ENCODE measurements at regions not wholly inside any gene's neighbourhood (a gene's known extent, or its start where the extent isn't known, plus 50 kb on each side); places are given as distances from the start of the nearest gene placed in this dataset.

DNA sequence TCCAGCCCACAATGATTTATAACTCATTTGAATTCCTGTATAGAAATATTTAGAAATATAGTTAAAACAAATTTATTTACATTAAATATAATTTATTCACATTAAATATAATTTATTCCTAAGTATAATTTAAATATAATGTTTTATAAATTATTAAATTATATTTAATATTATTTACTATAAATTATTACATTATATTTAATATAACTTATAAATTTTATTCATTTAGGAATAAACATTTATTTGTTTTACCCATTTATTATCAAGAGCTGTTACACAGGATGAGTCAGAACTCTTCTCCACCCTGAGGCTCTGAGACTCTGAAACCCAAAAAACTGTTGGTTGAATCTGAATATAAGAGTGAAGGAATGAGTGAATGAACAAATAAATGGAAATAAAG, 170.9 kb upstream of the OBI1 start:
- TF ChIP-seq, protein P1, sequence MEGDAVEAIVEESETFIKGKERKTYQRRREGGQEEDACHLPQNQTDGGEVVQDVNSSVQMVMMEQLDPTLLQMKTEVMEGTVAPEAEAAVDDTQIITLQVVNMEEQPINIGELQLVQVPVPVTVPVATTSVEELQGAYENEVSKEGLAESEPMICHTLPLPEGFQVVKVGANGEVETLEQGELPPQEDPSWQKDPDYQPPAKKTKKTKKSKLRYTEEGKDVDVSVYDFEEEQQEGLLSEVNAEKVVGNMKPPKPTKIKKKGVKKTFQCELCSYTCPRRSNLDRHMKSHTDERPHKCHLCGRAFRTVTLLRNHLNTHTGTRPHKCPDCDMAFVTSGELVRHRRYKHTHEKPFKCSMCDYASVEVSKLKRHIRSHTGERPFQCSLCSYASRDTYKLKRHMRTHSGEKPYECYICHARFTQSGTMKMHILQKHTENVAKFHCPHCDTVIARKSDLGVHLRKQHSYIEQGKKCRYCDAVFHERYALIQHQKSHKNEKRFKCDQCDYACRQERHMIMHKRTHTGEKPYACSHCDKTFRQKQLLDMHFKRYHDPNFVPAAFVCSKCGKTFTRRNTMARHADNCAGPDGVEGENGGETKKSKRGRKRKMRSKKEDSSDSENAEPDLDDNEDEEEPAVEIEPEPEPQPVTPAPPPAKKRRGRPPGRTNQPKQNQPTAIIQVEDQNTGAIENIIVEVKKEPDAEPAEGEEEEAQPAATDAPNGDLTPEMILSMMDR (tag by site-specific recombination; IDR thresholded peaks at IDR 0.05) = no peak
- TF ChIP-seq ZNF510 (tag by site-specific recombination; IDR thresholded peaks at IDR 0.05; ENCODE audit: insufficient replicate concordance) = no peak
- TF ChIP-seq KLF9 (tag by site-specific recombination; IDR thresholded peaks at IDR 0.05; ENCODE audit: low read depth) = no peak
- TF ChIP-seq, protein P2, sequence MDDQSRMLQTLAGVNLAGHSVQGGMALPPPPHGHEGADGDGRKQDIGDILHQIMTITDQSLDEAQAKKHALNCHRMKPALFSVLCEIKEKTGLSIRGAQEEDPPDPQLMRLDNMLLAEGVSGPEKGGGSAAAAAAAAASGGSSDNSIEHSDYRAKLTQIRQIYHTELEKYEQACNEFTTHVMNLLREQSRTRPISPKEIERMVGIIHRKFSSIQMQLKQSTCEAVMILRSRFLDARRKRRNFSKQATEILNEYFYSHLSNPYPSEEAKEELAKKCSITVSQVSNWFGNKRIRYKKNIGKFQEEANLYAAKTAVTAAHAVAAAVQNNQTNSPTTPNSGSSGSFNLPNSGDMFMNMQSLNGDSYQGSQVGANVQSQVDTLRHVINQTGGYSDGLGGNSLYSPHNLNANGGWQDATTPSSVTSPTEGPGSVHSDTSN (CRISPR knock-in tag; IDR thresholded peaks at IDR 0.05) = no peak
- TF ChIP-seq ZNF311 (tag by site-specific recombination; IDR thresholded peaks at IDR 0.05; ENCODE audit: borderline replicate concordance) = no peak
- no peak for TF ChIP-seq ZNF660 (tag by site-specific recombination; IDR thresholded peaks at IDR 0.05)
- TF ChIP-seq ZNF114 (tag by site-specific recombination; IDR thresholded peaks at IDR 0.05) = no peak
